Astrocyte of the cerebellum (primary cell): ENCODE measurements at regions not wholly inside any gene's neighbourhood (a gene's known extent, or its start where the extent isn't known, plus 50 kb on each side); places are given as distances from the start of the nearest gene placed in this dataset.

Source experiments
- DNase-seq: peaks from one replicate; pipeline ENCODE4 v3.0.0-alpha.2; 2011; ENCODE audit warnings: low read depth
- H3K4me3 ChIP-seq: 2 replicates; pipeline ENCODE4 v1.5.1; 2011; ENCODE audit warnings: mild to moderate bottlenecking, low read depth, low read length, moderate library complexity
- in situ Hi-C: cut with HindIII; loops from 2 replicates; pipeline ENCODE4 v1.10.0; 2017; ENCODE audit warnings: low sequenced_read_pairs
- TF ChIP-seq, protein P1 (sequence below): IDR thresholded peaks from 2 replicates; pipeline ENCODE4 v1.5.1; 2012; ENCODE audit warnings: low read length, low read depth, moderate library complexity, mild to moderate bottlenecking; ENCODE audit errors: missing control alignments

DNA sequence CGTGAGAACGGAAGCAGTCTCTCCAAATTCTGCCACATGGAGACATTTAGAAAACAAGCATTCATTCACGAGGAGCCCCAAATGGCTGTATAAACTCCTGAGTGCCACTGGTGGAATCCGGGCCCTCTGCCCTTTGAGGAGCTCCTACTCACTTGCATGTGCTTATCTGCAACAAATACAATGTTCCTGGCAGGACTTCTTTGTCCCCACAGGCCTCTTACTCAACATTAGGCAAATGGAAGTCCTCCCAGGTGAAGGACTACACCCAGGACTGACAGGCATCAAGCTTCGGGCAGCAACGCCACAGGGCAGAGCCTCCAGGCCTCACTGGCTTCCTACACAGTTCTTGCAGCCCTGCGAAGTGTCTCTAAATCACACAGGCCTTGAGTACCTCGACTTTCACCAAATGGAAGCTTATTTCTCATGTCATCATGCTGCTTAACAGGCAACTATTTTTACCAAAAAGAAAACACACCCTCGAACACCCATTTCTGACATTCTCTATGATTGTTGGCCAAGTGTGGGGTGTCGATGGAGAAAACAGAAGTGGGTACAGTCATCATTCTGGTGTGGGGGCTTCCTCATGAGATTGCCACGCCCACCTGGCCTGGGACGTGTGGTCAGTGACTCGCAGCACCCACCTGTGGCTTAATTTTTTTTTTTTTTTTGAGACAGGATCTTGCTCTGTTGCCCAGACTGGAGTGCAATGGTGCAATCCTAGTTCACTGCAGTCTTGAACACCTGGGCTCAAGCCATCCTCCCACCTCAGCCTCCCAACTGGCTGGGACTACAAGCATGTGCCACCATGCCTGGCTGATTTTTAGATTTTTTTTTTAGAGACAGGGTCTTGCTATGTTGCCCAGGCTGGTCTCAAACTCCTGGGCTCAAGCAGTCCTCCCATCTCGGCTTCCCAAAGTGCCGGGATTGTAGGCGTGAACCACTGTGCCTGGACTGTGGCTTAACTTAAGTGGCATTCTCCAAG lies 186.8 kb upstream of the GLI2 start:
- H3K4me3 ChIP-seq = no peak overlapping the region
- in situ Hi-C loops = loop anchor here (5.0 kb wide), 2 partner anchors 43 to 77 kb away; no protein-coding TSS in a partner anchor
- TF ChIP-seq, protein P1, sequence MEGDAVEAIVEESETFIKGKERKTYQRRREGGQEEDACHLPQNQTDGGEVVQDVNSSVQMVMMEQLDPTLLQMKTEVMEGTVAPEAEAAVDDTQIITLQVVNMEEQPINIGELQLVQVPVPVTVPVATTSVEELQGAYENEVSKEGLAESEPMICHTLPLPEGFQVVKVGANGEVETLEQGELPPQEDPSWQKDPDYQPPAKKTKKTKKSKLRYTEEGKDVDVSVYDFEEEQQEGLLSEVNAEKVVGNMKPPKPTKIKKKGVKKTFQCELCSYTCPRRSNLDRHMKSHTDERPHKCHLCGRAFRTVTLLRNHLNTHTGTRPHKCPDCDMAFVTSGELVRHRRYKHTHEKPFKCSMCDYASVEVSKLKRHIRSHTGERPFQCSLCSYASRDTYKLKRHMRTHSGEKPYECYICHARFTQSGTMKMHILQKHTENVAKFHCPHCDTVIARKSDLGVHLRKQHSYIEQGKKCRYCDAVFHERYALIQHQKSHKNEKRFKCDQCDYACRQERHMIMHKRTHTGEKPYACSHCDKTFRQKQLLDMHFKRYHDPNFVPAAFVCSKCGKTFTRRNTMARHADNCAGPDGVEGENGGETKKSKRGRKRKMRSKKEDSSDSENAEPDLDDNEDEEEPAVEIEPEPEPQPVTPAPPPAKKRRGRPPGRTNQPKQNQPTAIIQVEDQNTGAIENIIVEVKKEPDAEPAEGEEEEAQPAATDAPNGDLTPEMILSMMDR = no peak
- no peak for DNase-seq

DNA sequence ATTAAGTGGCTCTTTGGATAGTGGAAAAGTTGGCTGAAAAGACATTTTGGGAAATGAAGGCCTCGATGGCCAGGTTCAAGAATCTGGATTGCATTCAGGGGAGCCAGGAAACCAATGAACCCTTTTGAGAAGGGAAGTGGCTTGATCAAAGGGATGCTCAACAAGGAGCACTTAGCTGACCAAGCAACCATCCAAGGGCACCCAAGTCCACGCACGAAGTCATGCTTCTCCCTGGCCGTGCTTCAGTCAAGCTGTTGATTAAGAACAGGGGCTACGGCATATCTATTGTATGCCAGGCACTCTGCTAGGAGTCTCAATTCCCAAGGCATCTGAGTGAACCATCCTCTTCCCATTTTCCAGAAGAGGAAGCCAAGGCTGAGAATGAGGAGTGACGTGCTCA lies 185.8 kb upstream of the GLI2 start:
- TF ChIP-seq, protein P1 = no peak
- in situ Hi-C loops = loop anchor here (5.0 kb wide), 2 partner anchors 42 to 78 kb away; no protein-coding TSS in a partner anchor
- no peak overlapping the region for H3K4me3 ChIP-seq
- DNase-seq = no peak

DNA sequence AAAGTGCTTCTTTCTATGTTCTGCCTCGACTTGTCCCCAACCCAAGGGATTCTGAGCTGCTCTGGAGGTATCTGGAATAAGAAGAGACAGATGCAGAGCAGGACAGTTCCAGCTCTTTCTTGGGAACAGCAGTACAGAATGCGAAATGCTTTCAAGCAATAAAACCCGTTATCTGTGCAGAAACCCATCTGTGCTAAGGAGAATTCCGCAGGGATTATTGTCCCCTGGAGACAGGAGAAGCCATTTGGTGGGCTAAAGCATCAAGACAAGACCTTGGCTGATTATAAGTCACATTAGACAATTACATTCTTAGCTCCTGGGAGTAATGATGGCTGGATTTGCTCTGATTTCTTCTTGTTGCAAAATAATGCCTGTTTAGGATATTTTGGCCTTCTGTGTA lies 185.4 kb upstream of the GLI2 start:
- DNase-seq = no peak
- TF ChIP-seq, protein P1 = no peak
- H3K4me3 ChIP-seq = no peak overlapping the region
- in situ Hi-C loops = no loop called here

DNA sequence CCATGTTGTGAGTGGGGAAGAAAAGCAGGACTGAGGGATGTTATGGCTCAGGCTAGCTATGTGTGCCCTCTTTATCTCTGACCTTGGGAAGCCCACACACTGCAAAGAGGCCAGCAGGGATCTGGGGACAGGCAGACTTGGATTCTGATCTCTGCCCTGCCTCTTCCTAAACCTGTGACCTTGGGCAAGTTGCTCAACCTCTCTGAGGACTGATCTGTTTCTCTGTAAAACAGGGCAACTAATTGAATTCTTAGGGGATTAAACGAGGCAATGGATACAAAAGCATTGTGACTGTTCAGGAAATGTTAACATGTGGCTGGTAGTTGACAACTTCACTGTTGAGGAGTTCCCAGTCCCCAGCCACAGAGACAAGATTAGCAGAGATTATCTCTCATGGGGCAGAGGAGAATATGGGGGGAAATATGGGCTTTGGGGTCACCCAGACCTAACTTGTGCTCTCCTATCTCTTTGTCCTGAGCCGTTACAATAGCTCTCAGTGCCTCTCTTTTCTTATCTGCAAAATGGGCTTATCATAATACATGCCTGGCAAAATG lies 184.7 kb upstream of the GLI2 start:
- DNase-seq = no peak
- H3K4me3 ChIP-seq = no peak overlapping the region
- in situ Hi-C loops = no loop called here
- TF ChIP-seq, protein P1 = no peak

- DNase-seq = no peak
- no peak overlapping the region for H3K4me3 ChIP-seq
- TF ChIP-seq, protein P1 = no peak
- in situ Hi-C loops = no loop called here
These were observed 184.1 kb upstream of the GLI2 start for GRCh38 chr2:120551522-120551921.

DNA sequence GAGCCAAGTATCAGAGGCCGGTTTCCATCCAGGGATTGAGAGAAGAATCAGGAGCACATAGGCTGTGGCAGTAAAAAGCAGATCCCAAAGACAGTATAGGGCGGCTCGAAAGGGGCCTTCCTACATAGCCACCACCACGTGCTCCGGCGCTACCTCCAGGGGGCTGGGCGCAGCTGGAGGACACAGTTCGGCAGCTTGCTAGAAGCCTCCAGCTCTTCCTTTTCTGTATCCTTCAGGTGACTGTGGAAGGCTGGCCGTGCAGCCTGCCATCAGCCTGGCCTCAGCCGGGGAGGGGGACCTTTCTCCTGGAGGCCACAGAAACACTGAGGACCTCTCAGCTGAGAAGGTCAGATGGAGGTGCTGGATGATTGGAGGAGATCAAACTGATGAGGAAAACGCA lies 183.6 kb upstream of the GLI2 start:
- in situ Hi-C loops = no loop called here
- no peak for DNase-seq
- H3K4me3 ChIP-seq = no peak overlapping the region
- TF ChIP-seq, protein P1 = no peak
